ENCODE measurements at regions not wholly inside any gene's neighbourhood (a gene's known extent, or its start where the extent isn't known, plus 50 kb on each side); places are given as distances from the start of the nearest gene placed in this dataset.
"Not testable (repeated sequence)": the region's sequence is repeated elsewhere in the genome, so short reads cannot be mapped to it uniquely, and the experiment has no call there.

GRCh38 chr11:116339306-116340098 lies 433.3 kb downstream of the BUD13 start:
- no peak for ATAC-seq
- no peak for TF ChIP-seq OSR1 (CRISPR knock-in tag; IDR thresholded peaks at IDR 0.05)
- no peak for TF ChIP-seq SNAI2 (CRISPR knock-in tag; IDR thresholded peaks at IDR 0.05)
- no peak for TF ChIP-seq GLIS3 (CRISPR knock-in tag; IDR thresholded peaks at IDR 0.05)
- no peak for TF ChIP-seq ZFP30 (CRISPR knock-in tag; IDR thresholded peaks at IDR 0.05)
- no peak for TF ChIP-seq TSHZ2 (CRISPR knock-in tag; IDR thresholded peaks at IDR 0.05)
- no peak for TF ChIP-seq RARB (CRISPR knock-in tag; IDR thresholded peaks at IDR 0.05)
- TF ChIP-seq CSRNP3 (CRISPR knock-in tag; IDR thresholded peaks at IDR 0.05): no peak
- TF ChIP-seq ZNF565 (CRISPR knock-in tag; conservative IDR thresholded peaks at IDR 0.05; ENCODE audit: low read depth): no peak
- no peak for TF ChIP-seq TCF4 (CRISPR knock-in tag; IDR thresholded peaks at IDR 0.05; ENCODE audit: borderline replicate concordance)
- no peak for TF ChIP-seq ZNF70 (CRISPR knock-in tag; IDR thresholded peaks at IDR 0.05)
- TF ChIP-seq PPARA (CRISPR knock-in tag; IDR thresholded peaks at IDR 0.05; ENCODE audit: borderline replicate concordance): no peak
- TF ChIP-seq ZFP3 (CRISPR knock-in tag; IDR thresholded peaks at IDR 0.05): no peak

GRCh38 chr11:116338500-116338899 lies 434.3 kb downstream of the BUD13 start:
- not testable (repeated sequence) for ATAC-seq

- no peak for ATAC-seq
- TF ChIP-seq ZNF565 (CRISPR knock-in tag; conservative IDR thresholded peaks at IDR 0.05; ENCODE audit: low read depth) (no peak), GLIS3 (CRISPR knock-in tag; IDR thresholded peaks at IDR 0.05) (no peak), ARNTL (CRISPR knock-in tag; IDR thresholded peaks at IDR 0.05; ENCODE audit: borderline replicate concordance, low read depth) (no peak), SNAI2 (CRISPR knock-in tag; IDR thresholded peaks at IDR 0.05) (no peak), BACH2 (CRISPR knock-in tag; IDR thresholded peaks at IDR 0.05; ENCODE audit: borderline replicate concordance) (no peak), ISL1 (CRISPR knock-in tag; IDR thresholded peaks at IDR 0.05) (no peak), PPARA (CRISPR knock-in tag; IDR thresholded peaks at IDR 0.05; ENCODE audit: borderline replicate concordance) (no peak), CSDC2 (CRISPR knock-in tag; IDR thresholded peaks at IDR 0.05) (no peak), ZNF8 (CRISPR knock-in tag; IDR thresholded peaks at IDR 0.05) (no peak), POU6F1 (CRISPR knock-in tag; IDR thresholded peaks at IDR 0.05; ENCODE audit: borderline replicate concordance, low read depth) (no peak), PATZ1 (CRISPR knock-in tag; IDR thresholded peaks at IDR 0.05; ENCODE audit: borderline replicate concordance) (no peak), RARB (CRISPR knock-in tag; IDR thresholded peaks at IDR 0.05) (no peak), TSHZ2 (CRISPR knock-in tag; IDR thresholded peaks at IDR 0.05) (no peak)
Observed at GRCh38 chr11:116336540-116336939, 436.2 kb downstream of the BUD13 start.
